RWPE2 (cell line): ENCODE measurements at regions not wholly inside any gene's neighbourhood (a gene's known extent, or its start where the extent isn't known, plus 50 kb on each side); places are given as distances from the start of the nearest gene placed in this dataset.

Experiments
- ATAC-seq: fragments of 200-7000 bp; cut with Tn5 transposase; 3 replicates; pipeline ENCODE4 v1.9.1; 2021; ENCODE audit warnings: low read depth
- DNase-seq: peaks from one replicate; pipeline ENCODE4 v3.0.0-alpha.2; 2020; ENCODE audit warnings: low spot score
- H3K27ac ChIP-seq: fragments of 450-650 bp; 2 replicates; pipeline ENCODE4 v1.5.1; 2017; ENCODE audit warnings: mild to moderate bottlenecking; ENCODE audit not compliant: poor library complexity, severe bottlenecking
- H3K27me3 ChIP-seq: fragments of 250-450 bp; sonication (Bioruptor Pico); 2 replicates; pipeline ENCODE4 v1.5.1; 2021; ENCODE audit warnings: mild to moderate bottlenecking, moderate library complexity; ENCODE audit not compliant: insufficient read depth, poor library complexity, severe bottlenecking
- H3K36me3 ChIP-seq: fragments of 250-450 bp; sonication (Bioruptor Pico); 2 replicates; pipeline ENCODE4 v1.5.1; 2020; ENCODE audit warnings: low read depth, mild to moderate bottlenecking, moderate library complexity
- H3K4me1 ChIP-seq: fragments of 250-450 bp; sonication (Bioruptor Pico); 2 replicates; pipeline ENCODE4 v1.5.1; 2021; ENCODE audit warnings: mild to moderate bottlenecking, moderate library complexity; ENCODE audit not compliant: insufficient read depth, poor library complexity, severe bottlenecking
- H3K4me3 ChIP-seq: fragments of 250-450 bp; sonication (Bioruptor Pico); 2 replicates; pipeline ENCODE4 v1.5.1; 2021; ENCODE audit warnings: mild to moderate bottlenecking, moderate library complexity; ENCODE audit not compliant: severe bottlenecking
- H3K9me3 ChIP-seq: fragments of 250-450 bp; sonication (Bioruptor Pico); 2 replicates; pipeline ENCODE4 v1.5.1; 2021; ENCODE audit warnings: mild to moderate bottlenecking, moderate library complexity; ENCODE audit not compliant: severe bottlenecking
- CTCF ChIP-seq: fragments of 450-650 bp; IDR thresholded peaks from one replicate; pipeline ENCODE4 v1.5.1; 2017; ENCODE audit warnings: mild to moderate bottlenecking, moderate library complexity; ENCODE audit not compliant: poor library complexity, severe bottlenecking

GRCh38 chr14:41380017-41380416 is 226.7 kb upstream of the LRFN5 start:
- no peaks in the 10 kb centered on the region for H3K36me3 ChIP-seq
- H3K4me3 ChIP-seq: no peak overlapping the region
- peaks cover 15% of the 10 kb centered on the region for H3K27me3 ChIP-seq
- no peaks in the 10 kb centered on the region for H3K9me3 ChIP-seq
- no peak overlapping the region for H3K27ac ChIP-seq
- TF ChIP-seq CTCF: no peak
- DNase-seq (no peak), ATAC-seq (no peak)
- no peaks in the 10 kb centered on the region for H3K4me1 ChIP-seq

- Histone ChIP-seq H3K9me3 (no peaks in the 10 kb centered on the region), H3K36me3 (no peaks in the 10 kb centered on the region), H3K27me3 (peaks cover 13% of the 10 kb centered on the region), H3K4me1 (no peaks in the 10 kb centered on the region), H3K4me3 (no peak overlapping the region), H3K27ac (no peak overlapping the region)
- no peak for DNase-seq
- no peak for TF ChIP-seq CTCF
- no peak for ATAC-seq
These were observed 228.2 kb upstream of the LRFN5 start for GRCh38 chr14:41378526-41378925.

GRCh38 chr14:41377932-41378331 is 228.7 kb upstream of the LRFN5 start:
- TF ChIP-seq CTCF: no peak
- Histone ChIP-seq H3K9me3 (no peaks in the 10 kb centered on the region), H3K36me3 (no peaks in the 10 kb centered on the region), H3K27ac (no peak overlapping the region), H3K27me3 (peaks cover 10% of the 10 kb centered on the region), H3K4me3 (no peak overlapping the region), H3K4me1 (no peaks in the 10 kb centered on the region)
- ATAC-seq (no peak), DNase-seq (no peak)

GRCh38 chr14:41374092-41374491 is 232.6 kb upstream of the LRFN5 start:
- no peak for ATAC-seq
- peaks cover 10% of the 10 kb centered on the region for H3K27me3 ChIP-seq
- no peak for DNase-seq
- no peaks in the 10 kb centered on the region for H3K36me3 ChIP-seq
- no peak for TF ChIP-seq CTCF
- H3K4me1 ChIP-seq: no peaks in the 10 kb centered on the region
- H3K27ac ChIP-seq: no peak overlapping the region
- no peaks in the 10 kb centered on the region for H3K9me3 ChIP-seq
- H3K4me3 ChIP-seq: no peak overlapping the region

- no peak overlapping the region for H3K27ac ChIP-seq
- no peaks in the 10 kb centered on the region for H3K4me1 ChIP-seq
- no peak for DNase-seq
- no peak for TF ChIP-seq CTCF
- H3K36me3 ChIP-seq: no peaks in the 10 kb centered on the region
- no peak for ATAC-seq
- H3K9me3 ChIP-seq: no peaks in the 10 kb centered on the region
- no peaks in the 10 kb centered on the region for H3K27me3 ChIP-seq
- H3K4me3 ChIP-seq: no peak overlapping the region
These were observed 244.5 kb upstream of the LRFN5 start for GRCh38 chr14:41362139-41362538.
